ENCODE measurements at regions not wholly inside any gene's neighbourhood (a gene's known extent, or its start where the extent isn't known, plus 50 kb on each side); places are given as distances from the start of the nearest gene placed in this dataset.

DNA sequence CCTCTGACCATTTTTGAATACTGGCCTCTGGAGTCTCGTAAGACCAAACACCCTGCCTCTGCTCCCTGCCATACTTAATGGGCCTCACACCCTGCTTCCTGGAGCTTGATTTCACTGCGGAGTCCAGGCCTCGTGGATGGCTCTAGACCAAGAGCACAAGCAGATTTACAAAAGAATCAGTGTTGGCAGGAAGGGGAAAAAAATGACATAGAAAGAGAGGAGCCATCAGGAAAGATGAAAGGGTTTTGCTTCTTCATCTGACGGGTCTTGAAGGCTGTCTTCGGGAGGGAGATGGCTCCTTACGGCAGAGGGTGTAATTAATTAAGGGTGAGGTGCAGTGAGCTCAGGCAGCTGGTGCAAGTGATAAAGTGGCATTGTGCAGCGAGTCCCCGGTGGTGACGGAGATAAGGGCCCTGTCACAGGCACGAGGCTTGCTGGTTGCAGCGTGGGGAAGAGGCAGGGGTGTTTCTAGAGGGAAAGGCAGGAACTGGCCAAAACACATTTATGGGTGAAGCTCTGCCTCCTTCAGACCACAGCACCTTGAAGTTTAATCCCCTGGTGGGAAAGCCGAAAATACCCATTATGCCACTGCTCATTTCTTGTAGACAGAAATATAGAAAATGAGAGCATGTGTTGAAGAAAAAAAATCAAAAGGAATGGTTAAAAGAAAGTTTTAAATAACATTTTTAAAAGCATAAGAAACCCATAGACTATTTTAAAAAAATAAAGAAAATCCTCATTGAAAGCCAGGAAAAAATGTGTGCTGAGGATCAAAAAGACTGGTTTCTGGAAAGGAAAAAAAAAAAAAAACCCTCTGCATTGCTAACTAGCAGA, 128.6 kb upstream of the LRFN2 start (continued):
- TF ChIP-seq TEAD1 (CRISPR knock-in tag; IDR thresholded peaks at IDR 0.05) (peak in 1 of 2 experiments; percentile 66; a peak in 1 of 4 replicates), ZNF354B (CRISPR knock-in tag; IDR thresholded peaks at IDR 0.05) (no peak), ZBTB8A (IDR thresholded peaks at IDR 0.05; ENCODE audit: partially characterized antibody) (no peak), RBM39 (optimal IDR thresholded peaks at IDR 0.05; ENCODE audit: low read depth, low read length) (peak; percentile 65), PCBP2 (IDR thresholded peaks at IDR 0.05; ENCODE audit: low read depth, low read length, poor library complexity, severe bottlenecking) (no peak), ZNF644 (tag; IDR thresholded peaks at IDR 0.05; ENCODE audit: low read depth) (peak; percentile 83), SMAD3 (CRISPR knock-in tag; conservative IDR thresholded peaks at IDR 0.05) (peak; percentile 74), DACH1 (IDR thresholded peaks at IDR 0.05; ENCODE audit: partially characterized antibody) (peak; percentile 37), ILF3 (IDR thresholded peaks at IDR 0.05; ENCODE audit: borderline replicate concordance) (peak; percentile 26; the same call in 1 of the 2 replicates), GTF2A2 (tag; IDR thresholded peaks at IDR 0.05) (no peak), TARDBP (IDR thresholded peaks at IDR 0.05) (0 out of 2 replicates have a peak, but pooled peaks have one; percentile 45), ZNF197 (CRISPR knock-in tag; IDR thresholded peaks at IDR 0.05; ENCODE audit: low read depth) (peak; percentile 89), RCOR1 (IDR thresholded peaks at IDR 0.05; ENCODE audit: borderline replicate concordance in 1 of 2, low read depth in 2 of 2, low read length in 2 of 2) (peak in 1 of 2 experiments; percentile 63; a peak in 1 of 4 replicates), NBN (IDR thresholded peaks at IDR 0.05; ENCODE audit: low read depth) (peak; percentile 82)
- TF ChIP-seq, protein P1, sequence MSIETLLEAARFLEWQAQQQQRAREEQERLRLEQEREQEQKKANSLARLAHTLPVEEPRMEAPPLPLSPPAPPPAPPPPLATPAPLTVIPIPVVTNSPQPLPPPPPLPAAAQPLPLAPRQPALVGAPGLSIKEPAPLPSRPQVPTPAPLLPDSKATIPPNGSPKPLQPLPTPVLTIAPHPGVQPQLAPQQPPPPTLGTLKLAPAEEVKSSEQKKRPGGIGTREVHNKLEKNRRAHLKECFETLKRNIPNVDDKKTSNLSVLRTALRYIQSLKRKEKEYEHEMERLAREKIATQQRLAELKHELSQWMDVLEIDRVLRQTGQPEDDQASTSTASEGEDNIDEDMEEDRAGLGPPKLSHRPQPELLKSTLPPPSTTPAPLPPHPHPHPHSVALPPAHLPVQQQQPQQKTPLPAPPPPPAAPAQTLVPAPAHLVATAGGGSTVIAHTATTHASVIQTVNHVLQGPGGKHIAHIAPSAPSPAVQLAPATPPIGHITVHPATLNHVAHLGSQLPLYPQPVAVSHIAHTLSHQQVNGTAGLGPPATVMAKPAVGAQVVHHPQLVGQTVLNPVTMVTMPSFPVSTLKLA (conservative IDR thresholded peaks at IDR 0.05), result peak; percentile 59 to 90
- TF ChIP-seq, protein P2, sequence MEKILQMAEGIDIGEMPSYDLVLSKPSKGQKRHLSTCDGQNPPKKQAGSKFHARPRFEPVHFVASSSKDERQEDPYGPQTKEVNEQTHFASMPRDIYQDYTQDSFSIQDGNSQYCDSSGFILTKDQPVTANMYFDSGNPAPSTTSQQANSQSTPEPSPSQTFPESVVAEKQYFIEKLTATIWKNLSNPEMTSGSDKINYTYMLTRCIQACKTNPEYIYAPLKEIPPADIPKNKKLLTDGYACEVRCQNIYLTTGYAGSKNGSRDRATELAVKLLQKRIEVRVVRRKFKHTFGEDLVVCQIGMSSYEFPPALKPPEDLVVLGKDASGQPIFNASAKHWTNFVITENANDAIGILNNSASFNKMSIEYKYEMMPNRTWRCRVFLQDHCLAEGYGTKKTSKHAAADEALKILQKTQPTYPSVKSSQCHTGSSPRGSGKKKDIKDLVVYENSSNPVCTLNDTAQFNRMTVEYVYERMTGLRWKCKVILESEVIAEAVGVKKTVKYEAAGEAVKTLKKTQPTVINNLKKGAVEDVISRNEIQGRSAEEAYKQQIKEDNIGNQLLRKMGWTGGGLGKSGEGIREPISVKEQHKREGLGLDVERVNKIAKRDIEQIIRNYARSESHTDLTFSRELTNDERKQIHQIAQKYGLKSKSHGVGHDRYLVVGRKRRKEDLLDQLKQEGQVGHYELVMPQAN (IDR thresholded peaks at IDR 0.05; ENCODE audit: borderline replicate concordance), result 0 out of 2 replicates have a peak, but pooled peaks have one; percentile 30
- TF ChIP-seq, protein P3, sequence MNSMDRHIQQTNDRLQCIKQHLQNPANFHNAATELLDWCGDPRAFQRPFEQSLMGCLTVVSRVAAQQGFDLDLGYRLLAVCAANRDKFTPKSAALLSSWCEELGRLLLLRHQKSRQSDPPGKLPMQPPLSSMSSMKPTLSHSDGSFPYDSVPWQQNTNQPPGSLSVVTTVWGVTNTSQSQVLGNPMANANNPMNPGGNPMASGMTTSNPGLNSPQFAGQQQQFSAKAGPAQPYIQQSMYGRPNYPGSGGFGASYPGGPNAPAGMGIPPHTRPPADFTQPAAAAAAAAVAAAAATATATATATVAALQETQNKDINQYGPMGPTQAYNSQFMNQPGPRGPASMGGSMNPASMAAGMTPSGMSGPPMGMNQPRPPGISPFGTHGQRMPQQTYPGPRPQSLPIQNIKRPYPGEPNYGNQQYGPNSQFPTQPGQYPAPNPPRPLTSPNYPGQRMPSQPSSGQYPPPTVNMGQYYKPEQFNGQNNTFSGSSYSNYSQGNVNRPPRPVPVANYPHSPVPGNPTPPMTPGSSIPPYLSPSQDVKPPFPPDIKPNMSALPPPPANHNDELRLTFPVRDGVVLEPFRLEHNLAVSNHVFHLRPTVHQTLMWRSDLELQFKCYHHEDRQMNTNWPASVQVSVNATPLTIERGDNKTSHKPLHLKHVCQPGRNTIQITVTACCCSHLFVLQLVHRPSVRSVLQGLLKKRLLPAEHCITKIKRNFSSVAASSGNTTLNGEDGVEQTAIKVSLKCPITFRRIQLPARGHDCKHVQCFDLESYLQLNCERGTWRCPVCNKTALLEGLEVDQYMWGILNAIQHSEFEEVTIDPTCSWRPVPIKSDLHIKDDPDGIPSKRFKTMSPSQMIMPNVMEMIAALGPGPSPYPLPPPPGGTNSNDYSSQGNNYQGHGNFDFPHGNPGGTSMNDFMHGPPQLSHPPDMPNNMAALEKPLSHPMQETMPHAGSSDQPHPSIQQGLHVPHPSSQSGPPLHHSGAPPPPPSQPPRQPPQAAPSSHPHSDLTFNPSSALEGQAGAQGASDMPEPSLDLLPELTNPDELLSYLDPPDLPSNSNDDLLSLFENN (IDR thresholded peaks at IDR 0.05; ENCODE audit: low read depth in 2 of 2, low read length in 2 of 2), result peak in 1 of 2 experiments; percentile 91; a peak in 2 of 4 replicates
- TF ChIP-seq, protein P4, sequence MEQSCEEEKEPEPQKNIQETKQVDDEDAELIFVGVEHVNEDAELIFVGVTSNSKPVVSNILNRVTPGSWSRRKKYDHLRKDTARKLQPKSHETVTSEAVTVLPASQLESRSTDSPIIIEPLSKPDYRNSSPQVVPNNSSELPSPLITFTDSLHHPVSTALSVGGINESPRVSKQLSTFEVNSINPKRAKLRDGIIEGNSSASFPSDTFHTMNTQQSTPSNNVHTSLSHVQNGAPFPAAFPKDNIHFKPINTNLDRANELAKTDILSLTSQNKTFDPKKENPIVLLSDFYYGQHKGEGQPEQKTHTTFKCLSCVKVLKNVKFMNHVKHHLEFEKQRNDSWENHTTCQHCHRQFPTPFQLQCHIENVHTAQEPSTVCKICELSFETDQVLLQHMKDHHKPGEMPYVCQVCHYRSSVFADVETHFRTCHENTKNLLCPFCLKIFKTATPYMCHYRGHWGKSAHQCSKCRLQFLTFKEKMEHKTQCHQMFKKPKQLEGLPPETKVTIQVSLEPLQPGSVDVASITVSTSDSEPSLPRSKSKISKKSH (CRISPR knock-in tag; IDR thresholded peaks at IDR 0.05), result no peak
